Brain microvascular endothelial cell (primary cell): ENCODE measurements at regions not wholly inside any gene's neighbourhood (a gene's known extent, or its start where the extent isn't known, plus 50 kb on each side); places are given as distances from the start of the nearest gene placed in this dataset.

ENCODE experiments used
- DNase-seq: peaks from one replicate; pipeline ENCODE4 v3.0.0-alpha.2; 2020
- H3K27ac ChIP-seq: fragments of 250-450 bp; sonication (Bioruptor Pico); 2 replicates; pipeline ENCODE4 v1.5.1; 2020; ENCODE audit warnings: mild to moderate bottlenecking, moderate library complexity
- H3K27me3 ChIP-seq: fragments of 250-450 bp; sonication (Bioruptor Pico); replicated peaks from 2 replicates; pipeline ENCODE4 v1.5.1; 2020; ENCODE audit warnings: mild to moderate bottlenecking
- H3K36me3 ChIP-seq: fragments of 250-450 bp; sonication (Bioruptor Pico); replicated peaks from 2 replicates; pipeline ENCODE4 v1.5.1; 2020; ENCODE audit warnings: mild to moderate bottlenecking
- H3K4me3 ChIP-seq: 2 replicates; pipeline ENCODE4 v1.5.1; 2011; ENCODE audit warnings: low read depth, mild to moderate bottlenecking, control low read depth, low read length, moderate library complexity
- CTCF ChIP-seq: IDR thresholded peaks from 2 replicates; pipeline ENCODE4 v1.5.1; 2011; ENCODE audit warnings: low read depth, mild to moderate bottlenecking, moderate library complexity, low read length, control low read depth, inconsistent platforms; ENCODE audit errors: missing control alignments
- in situ Hi-C: cut with HindIII; loops from 2 replicates; pipeline ENCODE4 v1.10.0; 2017; ENCODE audit warnings: low sequenced_read_pairs, low pct_ligation_motif_present

GRCh38 chr2:239621611-239622010, 220.8 kb upstream of the HDAC4 start:
- no peak for DNase-seq
- in situ Hi-C loops, result no loop called here
- no peak for TF ChIP-seq CTCF
- no peak overlapping the region for H3K4me3 ChIP-seq
- H3K27ac ChIP-seq, result no peak overlapping the region
- H3K36me3 ChIP-seq, result no peaks in the 10 kb centered on the region
- no peaks in the 10 kb centered on the region for H3K27me3 ChIP-seq

- in situ Hi-C loops, result no loop called here
- TF ChIP-seq CTCF, result no peak
- no peak overlapping the region for H3K27ac ChIP-seq
- H3K4me3 ChIP-seq, result no peak overlapping the region
- no peaks in the 10 kb centered on the region for H3K36me3 ChIP-seq
- DNase-seq, result no peak
- H3K27me3 ChIP-seq, result no peaks in the 10 kb centered on the region
Measured at GRCh38 chr2:239619369-239619768, 218.5 kb upstream of the HDAC4 start.

DNA sequence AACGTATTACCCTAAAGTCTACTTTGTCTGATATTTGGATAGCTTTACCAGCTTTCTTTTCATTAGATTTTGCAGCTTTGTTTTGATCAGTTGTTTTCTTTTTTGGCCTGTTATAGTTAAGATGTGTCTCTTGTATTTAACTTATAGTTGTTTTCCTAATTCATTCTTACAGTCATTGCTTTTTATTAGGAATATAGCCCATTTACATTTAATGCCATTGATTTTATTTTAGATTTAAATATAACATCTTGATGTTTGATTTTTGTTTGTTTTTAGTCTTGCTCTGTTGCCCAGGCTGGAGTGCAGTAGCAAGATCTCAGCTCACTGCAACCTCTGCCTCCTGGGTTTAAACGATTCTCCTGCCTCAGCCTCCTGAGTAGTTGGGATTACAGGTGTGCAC, 215.9 kb upstream of the HDAC4 start:
- no peak for TF ChIP-seq CTCF
- H3K27ac ChIP-seq, result no peak overlapping the region

DNA sequence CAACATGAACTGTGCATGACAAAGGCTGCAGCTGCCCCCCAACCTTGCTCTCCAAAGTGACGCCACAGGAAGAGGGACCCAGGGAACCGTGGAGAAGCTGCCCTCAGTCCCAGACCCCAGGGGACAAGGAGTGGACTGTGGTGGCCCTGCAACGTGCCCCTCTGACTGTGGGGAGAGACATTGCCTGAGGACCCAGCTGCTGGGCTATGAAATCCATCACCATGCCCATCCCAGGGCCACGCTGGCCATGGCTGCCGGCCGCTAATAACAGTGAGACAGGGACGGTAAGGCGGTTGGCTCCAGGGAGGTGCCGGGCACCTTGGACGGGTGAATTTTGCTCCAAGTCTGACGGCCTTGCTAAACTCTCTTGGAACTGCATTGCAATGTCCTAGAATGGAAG, 211.3 kb upstream of the HDAC4 start:
- no peak for DNase-seq
- in situ Hi-C loops, result no loop called here
- no peak for TF ChIP-seq CTCF
- Histone ChIP-seq H3K27ac (no peak overlapping the region), H3K36me3 (no peaks in the 10 kb centered on the region), H3K4me3 (no peak overlapping the region), H3K27me3 (no peaks in the 10 kb centered on the region)

More for the DNA sequence above, 215.9 kb upstream of the HDAC4 start:
- Histone ChIP-seq H3K4me3 (no peak overlapping the region), H3K27me3 (no peaks in the 10 kb centered on the region), H3K36me3 (no peaks in the 10 kb centered on the region)
- in situ Hi-C loops, result no loop called here
- DNase-seq, result no peak

- in situ Hi-C loops, result no loop called here
- H3K27me3 ChIP-seq, result no peaks in the 10 kb centered on the region
- DNase-seq, result no peak
- no peaks in the 10 kb centered on the region for H3K36me3 ChIP-seq
- no peak overlapping the region for H3K27ac ChIP-seq
- TF ChIP-seq CTCF, result no peak
- no peak overlapping the region for H3K4me3 ChIP-seq
Measured at GRCh38 chr2:239611222-239611795, 210.5 kb upstream of the HDAC4 start.
